ENCODE measurements at regions not wholly inside any gene's neighbourhood (a gene's known extent, or its start where the extent isn't known, plus 50 kb on each side); places are given as distances from the start of the nearest gene placed in this dataset.

DNA sequence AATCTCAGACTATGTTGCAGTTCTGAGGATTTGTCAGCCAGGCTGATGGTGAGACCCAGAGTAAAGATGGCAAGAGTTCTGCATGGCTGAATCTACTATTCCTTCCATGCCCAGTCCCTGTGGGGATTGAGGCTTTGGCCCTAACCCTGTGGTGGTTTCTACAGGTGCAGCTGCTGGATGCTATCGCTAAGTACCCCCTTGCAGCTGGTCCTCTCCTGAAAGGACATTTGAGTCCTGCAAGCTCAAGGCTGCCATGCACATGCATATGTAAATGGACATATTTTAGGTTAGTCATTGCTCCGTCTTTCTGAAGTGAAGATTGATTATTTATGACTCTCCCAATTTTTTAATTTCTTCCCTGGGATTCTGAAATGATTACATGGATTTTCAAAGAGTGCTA, 1122.2 kb upstream of the CELF2 start:
- Histone ChIP-seq H3K4me3 (ENCODE audit: low read depth, low read length) (no peak overlapping the region), H3K9me3 (ENCODE audit: control insufficient read depth, insufficient read depth, low read length) (no peaks in the 10 kb centered on the region), H3K27me3 (ENCODE audit: control insufficient read depth, insufficient read depth, low read length) (no peaks in the 10 kb centered on the region), H3K27ac (ENCODE audit: low read depth, low read length) (no peak overlapping the region)
- ChIA-PET CTCF (no interaction called here), POLR2A (no interaction called here)
- DNase-seq (ENCODE audit: low read depth, low spot score), result no peak
- TF ChIP-seq, protein P1, sequence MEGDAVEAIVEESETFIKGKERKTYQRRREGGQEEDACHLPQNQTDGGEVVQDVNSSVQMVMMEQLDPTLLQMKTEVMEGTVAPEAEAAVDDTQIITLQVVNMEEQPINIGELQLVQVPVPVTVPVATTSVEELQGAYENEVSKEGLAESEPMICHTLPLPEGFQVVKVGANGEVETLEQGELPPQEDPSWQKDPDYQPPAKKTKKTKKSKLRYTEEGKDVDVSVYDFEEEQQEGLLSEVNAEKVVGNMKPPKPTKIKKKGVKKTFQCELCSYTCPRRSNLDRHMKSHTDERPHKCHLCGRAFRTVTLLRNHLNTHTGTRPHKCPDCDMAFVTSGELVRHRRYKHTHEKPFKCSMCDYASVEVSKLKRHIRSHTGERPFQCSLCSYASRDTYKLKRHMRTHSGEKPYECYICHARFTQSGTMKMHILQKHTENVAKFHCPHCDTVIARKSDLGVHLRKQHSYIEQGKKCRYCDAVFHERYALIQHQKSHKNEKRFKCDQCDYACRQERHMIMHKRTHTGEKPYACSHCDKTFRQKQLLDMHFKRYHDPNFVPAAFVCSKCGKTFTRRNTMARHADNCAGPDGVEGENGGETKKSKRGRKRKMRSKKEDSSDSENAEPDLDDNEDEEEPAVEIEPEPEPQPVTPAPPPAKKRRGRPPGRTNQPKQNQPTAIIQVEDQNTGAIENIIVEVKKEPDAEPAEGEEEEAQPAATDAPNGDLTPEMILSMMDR (IDR thresholded peaks at IDR 0.05; ENCODE audit: low read depth, low read length), result no peak

DNA sequence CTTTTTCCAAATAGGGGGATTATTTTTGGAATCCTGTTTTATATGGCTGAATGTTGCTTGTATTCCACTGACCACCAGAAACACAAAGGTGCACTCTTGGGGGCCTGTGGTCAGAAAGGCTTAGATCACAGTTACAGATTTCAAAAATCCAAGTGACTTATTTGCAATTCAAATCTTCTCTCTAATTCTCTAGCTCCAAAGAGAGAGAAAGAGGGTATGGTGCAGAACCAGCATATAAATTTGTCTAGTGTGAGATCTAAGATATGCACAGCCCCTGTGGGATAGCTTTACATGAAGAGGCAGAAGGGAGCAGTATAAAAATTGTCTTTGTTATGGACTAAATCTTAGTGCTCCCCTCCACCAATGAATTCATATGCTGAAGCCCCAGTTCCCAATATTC, 1121.7 kb upstream of the CELF2 start:
- no peak overlapping the region for H3K4me3 ChIP-seq (ENCODE audit: low read depth, low read length)
- ChIA-PET POLR2A (no interaction called here), CTCF (no interaction called here)
- H3K27ac ChIP-seq (ENCODE audit: low read depth, low read length), result no peak overlapping the region
- H3K27me3 ChIP-seq (ENCODE audit: control insufficient read depth, insufficient read depth, low read length), result no peaks in the 10 kb centered on the region
- TF ChIP-seq, protein P1 (IDR thresholded peaks at IDR 0.05; ENCODE audit: low read depth, low read length), result no peak
- H3K9me3 ChIP-seq (ENCODE audit: control insufficient read depth, insufficient read depth, low read length), result no peaks in the 10 kb centered on the region
- no peak for DNase-seq (ENCODE audit: low read depth, low spot score)

DNA sequence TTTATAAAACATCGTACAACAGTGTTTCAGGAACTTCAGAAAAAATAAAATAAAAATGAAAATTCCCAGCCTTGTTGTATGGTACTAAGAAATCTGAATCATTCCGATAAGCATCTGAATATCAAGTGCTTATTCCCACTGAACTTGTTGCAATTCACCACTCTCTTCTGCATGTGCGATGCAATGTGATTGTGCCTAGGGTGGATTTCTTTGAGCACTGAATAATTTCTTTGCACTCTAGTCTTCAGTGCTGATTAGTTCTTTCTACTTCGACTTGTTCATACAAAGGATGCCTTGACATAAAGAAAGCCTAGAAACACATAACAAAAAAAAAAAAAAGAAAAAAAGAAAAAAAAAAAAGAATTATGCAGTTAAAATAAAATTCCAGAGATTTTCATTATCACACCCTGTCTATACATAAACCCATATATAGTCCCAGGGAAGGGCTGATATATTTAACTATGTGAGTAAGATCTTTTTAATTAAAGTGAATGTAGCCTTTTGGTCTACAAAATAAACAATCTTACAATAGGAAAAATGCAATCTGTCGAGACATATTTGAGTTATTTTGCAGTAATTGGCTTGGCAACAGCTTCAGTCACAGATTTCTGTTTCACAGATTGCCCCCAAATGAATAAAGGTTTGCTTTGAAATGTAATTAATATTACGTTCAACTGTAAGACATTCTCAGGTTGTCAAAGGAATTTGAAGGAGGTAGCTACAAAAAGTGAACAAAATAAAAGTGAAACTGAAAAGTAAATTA, 1118.9 kb upstream of the CELF2 start:
- Histone ChIP-seq H3K4me3 (ENCODE audit: low read depth, low read length) (no peak overlapping the region), H3K9me3 (ENCODE audit: control insufficient read depth, insufficient read depth, low read length) (no peaks in the 10 kb centered on the region), H3K27ac (ENCODE audit: low read depth, low read length) (no peak overlapping the region), H3K27me3 (ENCODE audit: control insufficient read depth, insufficient read depth, low read length) (no peaks in the 10 kb centered on the region)
- TF ChIP-seq, protein P1 (IDR thresholded peaks at IDR 0.05; ENCODE audit: low read depth, low read length), result no peak
- DNase-seq (ENCODE audit: low read depth, low spot score), result no peak
- ChIA-PET CTCF (no interaction called here), POLR2A (no interaction called here)

DNA sequence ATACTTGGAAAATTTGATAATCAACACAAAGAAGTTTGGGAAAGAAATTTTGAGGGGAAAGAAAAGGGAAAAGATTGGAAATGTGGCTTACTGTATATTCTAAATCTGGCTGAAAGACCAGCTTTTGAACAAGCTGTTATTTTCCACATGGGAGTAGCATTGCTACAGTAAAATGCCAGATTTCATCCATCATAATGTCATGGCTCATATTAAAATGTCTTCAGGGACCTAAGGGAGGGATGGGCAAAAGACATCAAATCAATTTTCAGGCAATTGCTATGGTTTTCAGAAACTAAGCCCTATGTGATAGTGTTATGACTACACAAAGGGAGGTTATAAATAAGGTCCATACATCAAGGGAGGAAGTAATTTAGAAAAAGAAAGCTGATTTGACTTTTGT, 1116.9 kb upstream of the CELF2 start:
- CTCF ChIA-PET, result no interaction called here

DNA sequence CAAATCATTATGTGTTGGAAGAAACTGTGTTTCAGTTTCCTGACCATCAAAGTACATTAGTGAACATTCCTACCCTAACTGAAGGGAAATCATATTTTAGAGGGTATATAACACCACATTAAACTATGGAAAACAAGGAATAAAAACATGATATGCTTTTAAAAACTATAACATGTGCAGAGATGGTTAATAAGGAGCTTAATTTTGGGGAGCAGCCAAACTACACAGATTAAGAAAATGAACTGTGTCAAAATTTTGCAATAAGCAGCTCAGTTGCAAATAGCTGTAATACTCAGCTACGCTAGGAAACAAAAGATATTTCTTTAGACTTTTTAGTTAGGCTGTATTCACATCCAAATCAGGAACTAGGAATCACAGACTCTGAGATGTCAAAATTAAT, 1115.7 kb upstream of the CELF2 start:
- H3K27me3 ChIP-seq (ENCODE audit: control insufficient read depth, insufficient read depth, low read length), result no peaks in the 10 kb centered on the region
- no peak for DNase-seq (ENCODE audit: low read depth, low spot score)
- no peaks in the 10 kb centered on the region for H3K9me3 ChIP-seq (ENCODE audit: control insufficient read depth, insufficient read depth, low read length)
- H3K4me3 ChIP-seq (ENCODE audit: low read depth, low read length), result no peak overlapping the region
- CTCF ChIA-PET, result no interaction called here
- TF ChIP-seq, protein P1 (IDR thresholded peaks at IDR 0.05; ENCODE audit: low read depth, low read length), result no peak
- no peak overlapping the region for H3K27ac ChIP-seq (ENCODE audit: low read depth, low read length)
- POLR2A ChIA-PET, result no interaction called here

More for the DNA sequence above, 1116.9 kb upstream of the CELF2 start:
- Histone ChIP-seq H3K4me3 (ENCODE audit: low read depth, low read length) (no peak overlapping the region), H3K27me3 (ENCODE audit: control insufficient read depth, insufficient read depth, low read length) (no peaks in the 10 kb centered on the region), H3K9me3 (ENCODE audit: control insufficient read depth, insufficient read depth, low read length) (no peaks in the 10 kb centered on the region), H3K27ac (ENCODE audit: low read depth, low read length) (no peak overlapping the region)
- DNase-seq (ENCODE audit: low read depth, low spot score), result no peak
- TF ChIP-seq, protein P1 (IDR thresholded peaks at IDR 0.05; ENCODE audit: low read depth, low read length), result no peak
- POLR2A ChIA-PET, result no interaction called here

Data from AG04450 (cell line).